Activated CD4-positive, alpha-beta T cell treated with anti-CD3 and anti-CD28 coated beads for 48 hours (primary cell): ENCODE measurements at regions not wholly inside any gene's neighbourhood (a gene's known extent, or its start where the extent isn't known, plus 50 kb on each side); places are given as distances from the start of the nearest gene placed in this dataset.
"Not testable (repeated sequence)": the region's sequence is repeated elsewhere in the genome, so short reads cannot be mapped to it uniquely, and the experiment has no call there.

Experiments used
- DNase-seq: peaks from one replicate; pipeline ENCODE4 v3.0.0-alpha.2; 2020

- DNase-seq, result peak; percentile 40
Observed at GRCh38 chr7:119175911-119176627, 951.6 kb downstream of the ANKRD7 start.

- no peak for DNase-seq
Observed at GRCh38 chr7:119177863-119178262, 953.4 kb downstream of the ANKRD7 start.

DNA sequence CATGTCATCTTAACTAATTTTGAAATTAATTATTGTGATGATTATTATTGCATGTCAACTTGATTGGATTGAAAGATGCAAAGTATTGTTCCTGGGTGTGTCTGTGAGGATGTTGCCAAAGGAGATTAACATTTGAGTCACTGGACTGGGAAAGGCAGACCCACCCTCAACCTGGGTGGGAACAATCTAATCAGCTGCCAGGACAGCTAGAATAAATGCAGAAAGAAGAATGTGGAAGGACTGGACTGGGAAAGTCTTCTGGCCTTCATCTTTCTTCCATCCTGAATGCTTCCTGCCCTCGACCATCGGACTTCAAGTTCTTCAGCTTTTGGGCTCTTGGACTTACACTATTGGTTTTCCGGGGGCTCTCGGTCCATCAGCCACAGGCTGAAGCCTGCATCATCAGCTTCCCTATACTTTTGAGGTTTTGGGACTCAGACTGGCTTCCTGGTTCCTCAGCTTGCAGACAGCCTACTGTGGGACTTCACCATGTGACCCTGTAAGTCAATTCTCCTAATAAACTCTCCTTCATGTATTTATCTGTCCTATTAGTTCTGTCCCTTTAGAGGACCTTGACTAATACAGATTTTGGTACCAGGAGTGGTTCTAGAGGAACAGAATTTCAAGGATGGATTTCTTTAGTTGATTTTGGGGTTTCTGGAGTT is 959.8 kb downstream of the ANKRD7 start:
- no peak for DNase-seq

GRCh38 chr7:119196183-119196582 is 971.7 kb downstream of the ANKRD7 start:
- DNase-seq, result no peak

DNA sequence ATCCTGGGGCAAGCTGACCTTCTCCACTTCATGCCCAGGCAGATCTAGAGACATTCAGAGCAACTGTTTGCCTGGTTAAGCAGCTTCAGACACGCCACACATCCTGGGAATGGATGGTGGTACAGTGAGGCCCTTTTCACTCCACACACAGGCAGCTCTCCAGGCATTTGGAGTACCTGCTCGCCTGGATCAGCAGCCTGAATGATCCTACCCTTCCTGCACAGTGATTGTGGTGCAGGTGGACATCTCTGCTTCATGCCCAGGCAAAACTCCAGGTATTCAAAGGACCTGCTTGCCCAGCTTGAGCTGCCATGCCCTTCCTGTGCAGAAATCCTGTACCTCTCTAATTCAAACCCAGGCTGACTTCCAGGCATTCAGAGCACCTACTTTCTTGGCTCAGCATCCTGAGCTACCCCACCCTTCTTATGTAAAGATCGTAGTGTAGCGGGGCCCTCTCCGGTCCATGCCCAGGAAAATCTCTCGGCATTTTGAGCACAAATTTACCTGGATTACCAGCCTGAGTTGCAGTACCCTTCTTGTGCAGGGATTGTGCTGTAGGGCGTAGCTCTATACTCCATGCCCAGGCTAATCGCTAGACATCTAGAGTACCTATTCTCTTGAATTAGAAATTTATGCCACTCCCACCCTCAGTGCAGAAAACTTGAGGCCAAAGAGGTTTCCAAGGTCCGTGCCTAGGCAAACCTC is 972.8 kb downstream of the ANKRD7 start:
- DNase-seq, result no peak

GRCh38 chr7:119197877-119198527 is 973.5 kb downstream of the ANKRD7 start:
- DNase-seq, result peak; percentile 19

GRCh38 chr7:119219663-119220062 is 995.2 kb downstream of the ANKRD7 start:
- DNase-seq, result no peak

- no peak for DNase-seq
Observed at GRCh38 chr7:119223930-119224329, 999.4 kb downstream of the ANKRD7 start.

- no peak for DNase-seq
Observed at GRCh38 chr7:119228482-119228881, 1004.0 kb downstream of the ANKRD7 start.

DNA sequence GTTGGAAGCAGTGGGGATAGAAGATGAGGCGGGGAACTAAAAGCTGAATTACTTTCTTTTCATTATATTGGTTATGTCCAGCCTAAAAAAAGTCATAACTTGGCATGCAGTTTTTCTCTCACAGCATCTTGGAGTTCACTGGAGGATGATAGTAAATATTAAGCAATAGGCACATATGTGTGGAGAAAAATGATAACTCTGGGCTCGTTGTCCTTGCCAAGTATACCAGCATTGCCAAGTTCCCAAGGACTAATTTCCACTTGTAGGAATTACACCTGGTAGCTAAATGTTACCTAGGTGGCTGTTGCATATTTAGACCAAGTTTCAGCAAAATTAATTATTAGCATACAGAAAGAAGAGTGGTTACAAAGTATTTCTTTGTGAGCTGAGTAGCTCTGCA is 1007.6 kb downstream of the ANKRD7 start:
- no peak for DNase-seq

- no peak for DNase-seq
Observed at GRCh38 chr7:119233015-119233414, 1008.5 kb downstream of the ANKRD7 start.

DNA sequence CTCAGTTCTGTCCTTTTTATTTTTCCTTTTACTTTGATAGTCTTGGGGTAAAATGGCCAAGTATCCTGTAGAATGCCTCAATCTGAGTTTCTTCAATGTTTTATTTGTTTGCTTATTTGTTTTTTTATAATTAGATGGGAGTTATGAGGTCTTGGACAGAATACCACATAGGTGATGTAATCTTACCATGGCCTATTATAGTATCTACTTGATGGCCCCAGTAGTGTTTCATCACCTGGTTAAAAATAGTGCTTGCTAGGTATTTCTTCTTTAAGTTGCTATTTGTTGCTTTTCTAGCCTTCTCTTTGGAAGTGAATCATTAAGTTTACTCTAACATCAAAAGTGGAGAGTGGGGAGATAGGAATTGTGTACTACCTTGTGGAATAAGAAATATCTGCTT is 1020.0 kb upstream of the KCND2 start:
- DNase-seq, result no peak

DNA sequence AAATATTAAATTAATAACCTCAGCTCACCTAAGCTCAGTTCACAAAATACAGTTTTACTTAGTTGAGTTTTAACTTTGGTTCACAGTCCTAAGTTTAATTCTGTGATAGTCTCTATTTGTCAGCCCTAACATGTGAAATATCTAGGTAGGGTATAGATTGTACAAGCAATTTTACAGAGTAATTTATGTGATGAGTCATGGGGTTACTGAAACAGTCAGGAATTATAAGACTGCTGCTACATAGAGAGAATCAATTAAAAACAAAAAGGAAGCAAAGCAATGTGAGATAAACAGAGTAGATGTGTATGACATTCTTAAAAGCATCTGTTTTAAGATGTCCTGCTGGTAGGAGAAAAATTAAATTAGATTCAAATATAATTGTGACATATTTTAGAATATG is 1018.2 kb upstream of the KCND2 start:
- no peak for DNase-seq

DNA sequence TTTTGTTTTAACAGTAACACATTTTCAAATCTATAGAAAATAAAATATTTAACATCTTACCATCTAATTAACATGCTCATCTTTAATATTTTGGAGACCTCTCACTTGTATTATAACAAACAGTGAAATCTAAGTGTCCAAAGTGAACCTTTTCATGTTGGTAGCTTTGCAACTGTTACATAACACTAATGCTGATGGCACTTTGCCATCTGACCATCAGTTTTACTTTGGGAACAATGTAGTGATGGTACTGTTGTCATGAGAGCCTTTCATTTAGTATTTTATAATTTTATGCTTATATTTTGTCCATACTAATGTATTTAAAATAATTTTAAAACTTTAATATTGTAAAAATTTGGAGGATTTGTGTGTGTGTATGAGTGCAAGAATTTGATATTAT is 1017.0 kb upstream of the KCND2 start:
- DNase-seq, result no peak

- no peak for DNase-seq
Observed at GRCh38 chr7:119256446-119257131, 1016.4 kb upstream of the KCND2 start.

DNA sequence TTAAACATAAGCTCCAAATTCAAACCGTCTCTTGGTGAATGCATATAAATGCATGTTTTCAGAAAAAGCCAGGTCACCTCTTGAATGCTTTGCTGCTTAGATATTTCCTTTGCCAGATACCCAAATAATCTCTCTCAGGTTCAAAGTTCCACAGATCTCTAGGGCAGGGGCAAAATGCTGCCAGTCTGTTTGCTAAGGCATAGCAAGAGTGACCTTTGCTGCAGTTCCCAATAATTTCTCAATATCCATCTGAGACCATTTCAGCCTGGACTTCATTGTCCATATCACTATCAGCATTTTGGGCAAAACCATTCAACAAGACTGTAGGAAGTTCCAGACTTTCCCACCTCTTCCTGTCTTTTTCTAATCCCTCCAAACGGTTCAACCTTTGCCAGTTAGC is 1006.2 kb upstream of the KCND2 start:
- DNase-seq, result not testable (repeated sequence)

GRCh38 chr7:119270045-119270464 is 1002.9 kb upstream of the KCND2 start:
- DNase-seq, result peak; percentile 36

- DNase-seq, result no peak
Observed at GRCh38 chr7:119270644-119271043, 1002.3 kb upstream of the KCND2 start.

DNA sequence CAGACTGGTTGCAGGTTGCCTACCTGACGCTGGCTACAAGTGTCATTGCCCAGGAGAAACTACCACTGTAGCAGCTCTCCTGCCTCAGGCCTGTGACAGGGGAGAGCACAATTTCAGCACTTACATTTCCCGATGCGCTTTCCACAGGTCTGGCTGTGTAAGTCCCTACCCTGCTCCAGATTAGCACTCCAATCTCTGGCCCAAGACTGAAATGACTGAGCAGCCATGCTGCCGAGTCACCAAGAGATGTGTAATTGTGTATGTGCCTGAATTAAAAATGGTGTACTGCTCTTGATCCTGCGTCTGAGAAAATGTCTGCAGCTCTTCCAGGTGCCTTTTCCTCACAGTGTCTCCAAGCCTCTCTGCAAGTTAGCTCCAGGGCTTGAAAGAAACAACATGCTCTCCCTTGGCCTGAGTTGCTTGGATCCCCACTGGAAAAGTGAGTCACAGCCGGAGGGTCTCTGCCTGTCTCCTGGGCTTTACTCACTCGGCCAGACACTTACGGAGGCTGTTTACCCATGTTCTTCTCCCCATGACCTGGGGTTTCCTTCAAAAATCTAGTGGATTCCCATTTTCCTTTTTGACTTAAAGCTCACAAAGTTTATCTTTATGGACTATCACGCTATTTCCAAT is 1001.7 kb upstream of the KCND2 start:
- DNase-seq, result no peak

GRCh38 chr7:119281181-119281846 is 991.7 kb upstream of the KCND2 start:
- no peak for DNase-seq

GRCh38 chr7:119283353-119283752 is 989.6 kb upstream of the KCND2 start:
- DNase-seq, result no peak

DNA sequence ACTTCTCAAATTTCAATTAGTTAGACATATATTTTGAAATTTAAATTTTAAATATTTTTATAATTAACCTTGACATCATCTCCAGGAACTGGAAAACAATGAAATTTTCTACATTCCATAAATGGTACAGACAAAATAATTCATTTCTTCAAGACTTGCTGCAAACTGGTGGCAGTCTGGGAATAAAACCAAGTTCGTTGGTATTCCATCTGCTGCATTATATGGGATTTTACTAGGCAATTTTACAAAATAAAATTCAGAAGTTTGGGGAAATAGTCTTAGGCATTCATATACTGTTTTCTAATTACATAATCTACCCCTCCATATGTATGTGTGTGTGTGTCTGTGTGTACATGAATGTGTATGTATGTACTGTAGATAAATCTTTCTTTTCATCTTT is 984.6 kb upstream of the KCND2 start:
- DNase-seq, result no peak
